HG03064 (cell line): ENCODE measurements at regions not wholly inside any gene's neighbourhood (a gene's known extent, or its start where the extent isn't known, plus 50 kb on each side); places are given as distances from the start of the nearest gene placed in this dataset.
"Not testable (repeated sequence)": the region's sequence is repeated elsewhere in the genome, so short reads cannot be mapped to it uniquely, and the experiment has no call there.

Experiments
- ATAC-seq: cut with Tn5 transposase; IDR thresholded peaks from one replicate; pipeline ENCODE4 v1.9.1; 2021; ENCODE audit warnings: low read depth; ENCODE audit not compliant: unreplicated experiment

DNA sequence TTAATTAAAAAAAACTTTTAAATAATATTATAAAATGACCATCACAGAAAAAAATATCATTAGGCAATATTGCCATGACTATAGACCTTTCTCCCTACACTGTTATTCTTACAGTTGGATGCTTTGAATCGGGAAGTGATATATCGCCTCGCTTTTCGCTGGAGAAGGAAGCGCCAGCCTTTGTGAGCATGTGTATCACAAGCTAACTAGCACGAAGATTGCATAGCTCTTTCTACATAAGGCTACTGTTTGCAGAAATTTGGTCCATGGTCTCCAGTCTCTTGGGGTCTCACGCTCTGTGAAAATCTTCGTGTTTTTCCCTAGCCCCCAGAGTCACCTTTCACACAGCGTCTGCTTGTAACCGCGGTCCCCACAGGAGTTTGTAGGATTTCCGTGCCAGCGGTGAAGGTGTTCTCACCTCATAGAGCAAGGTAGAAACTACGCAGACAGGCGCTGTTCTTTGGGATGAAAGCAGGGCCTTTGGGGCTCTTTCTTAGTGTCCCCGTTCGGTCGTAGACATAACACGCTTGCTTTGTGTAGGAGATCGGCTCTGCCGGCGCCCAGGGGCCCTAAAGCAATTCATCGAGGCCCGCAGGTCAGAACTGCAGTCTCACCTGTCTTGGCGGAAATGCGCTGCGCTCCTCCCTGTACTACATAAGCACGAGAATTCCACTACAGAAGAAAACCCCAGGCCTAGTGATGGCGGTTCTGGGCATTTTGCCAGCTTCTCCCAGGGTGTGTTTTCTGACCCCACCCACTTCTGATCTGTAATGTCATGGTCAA lies 214.5 kb upstream of the NOTCH2NLA start:
- ATAC-seq, result not testable (repeated sequence)

DNA sequence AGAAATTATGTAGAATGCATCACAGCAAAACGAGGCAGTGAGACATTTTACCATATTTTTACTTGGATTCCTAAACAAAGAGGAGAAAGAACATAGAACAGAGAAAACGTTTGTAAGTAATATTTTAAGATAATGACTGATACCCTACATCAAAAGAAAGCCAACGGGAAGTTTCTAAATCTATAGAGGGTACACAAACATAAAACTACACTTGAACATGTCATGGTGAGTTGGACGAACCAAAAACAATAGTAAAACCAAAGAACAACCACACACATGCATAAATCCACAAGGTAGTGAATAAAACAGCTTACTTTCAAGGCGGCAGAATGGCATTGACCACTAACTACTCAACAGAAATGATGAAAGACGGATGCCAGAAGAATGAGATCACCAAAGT lies 209.7 kb upstream of the NOTCH2NLA start:
- ATAC-seq, result not testable (repeated sequence)

DNA sequence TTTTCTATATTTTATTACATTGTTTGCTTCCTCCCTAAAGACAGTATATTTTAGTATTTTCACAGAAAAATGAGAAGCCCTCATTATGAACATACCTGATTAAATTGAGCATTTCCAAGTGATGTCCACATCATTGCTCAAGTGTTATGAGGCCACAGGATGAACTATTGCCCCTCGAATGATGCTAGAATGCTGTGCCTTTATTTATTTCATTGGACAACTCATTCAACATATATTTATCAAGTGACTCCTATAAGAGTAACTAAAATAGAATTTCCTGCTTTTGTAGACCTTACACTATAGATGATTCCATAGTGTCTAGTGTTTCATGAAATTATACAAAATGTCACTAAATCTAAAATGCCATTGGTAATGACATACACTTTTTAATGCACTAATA lies 187.8 kb upstream of the NOTCH2NLA start:
- not testable (repeated sequence) for ATAC-seq

DNA sequence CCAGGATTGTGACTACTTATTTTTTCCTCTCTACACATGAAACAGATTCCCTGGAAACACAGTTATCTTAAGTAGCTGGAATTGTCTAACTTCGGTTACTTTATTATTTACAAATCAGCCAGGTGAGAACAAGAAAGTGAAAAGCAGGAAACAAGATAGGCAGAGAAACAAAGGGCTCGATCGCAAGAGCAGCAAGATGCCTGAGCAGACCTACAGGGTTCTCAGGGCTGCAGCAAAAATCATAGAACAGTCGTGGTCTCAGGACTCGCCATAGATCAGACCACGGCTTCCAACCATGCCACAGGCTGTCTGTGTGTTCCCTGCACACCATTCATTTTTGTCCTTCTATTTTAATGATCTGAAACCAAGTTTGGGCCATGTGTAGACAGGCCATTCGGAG lies 186.2 kb upstream of the NOTCH2NLA start:
- ATAC-seq, result not testable (repeated sequence)

DNA sequence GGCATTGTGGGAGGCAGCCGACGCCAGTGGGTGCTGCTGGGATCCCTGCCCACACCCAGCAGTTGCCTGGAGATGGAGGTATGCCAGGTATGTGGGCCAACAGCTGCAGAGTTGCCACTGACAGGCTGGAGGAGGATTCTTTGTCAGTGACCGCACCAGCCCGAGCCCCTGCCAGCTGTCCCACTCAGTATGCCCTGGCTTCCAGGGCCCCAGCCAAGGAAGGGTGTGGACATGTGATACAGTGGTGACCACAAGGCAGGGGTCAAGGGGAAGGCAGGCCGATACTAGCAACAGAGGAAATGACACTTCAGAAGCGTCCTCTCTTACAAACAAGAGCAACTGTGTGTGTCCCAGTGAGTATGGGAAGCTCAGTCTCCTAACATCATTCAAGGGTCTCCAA lies 185.1 kb upstream of the NOTCH2NLA start:
- not testable (repeated sequence) for ATAC-seq

DNA sequence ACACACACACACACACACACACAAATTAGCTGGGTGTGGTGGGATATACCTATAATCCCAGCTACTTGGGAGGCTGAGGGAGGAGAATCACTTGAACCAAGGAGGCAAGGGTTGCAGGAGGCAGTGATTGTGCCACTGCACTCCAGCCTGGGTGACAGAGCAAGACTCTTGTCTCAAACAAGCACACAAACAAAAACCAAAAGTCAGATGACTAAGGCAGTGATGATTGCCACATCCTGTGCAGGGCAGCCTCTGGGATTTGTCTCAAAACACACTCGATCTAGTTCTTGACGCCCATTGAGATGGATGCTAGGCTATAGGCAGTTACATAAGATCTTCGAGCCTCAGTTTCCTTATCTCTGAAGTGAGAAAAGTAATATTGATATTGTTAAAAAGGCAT lies 183.1 kb upstream of the NOTCH2NLA start:
- not testable (repeated sequence) for ATAC-seq

DNA sequence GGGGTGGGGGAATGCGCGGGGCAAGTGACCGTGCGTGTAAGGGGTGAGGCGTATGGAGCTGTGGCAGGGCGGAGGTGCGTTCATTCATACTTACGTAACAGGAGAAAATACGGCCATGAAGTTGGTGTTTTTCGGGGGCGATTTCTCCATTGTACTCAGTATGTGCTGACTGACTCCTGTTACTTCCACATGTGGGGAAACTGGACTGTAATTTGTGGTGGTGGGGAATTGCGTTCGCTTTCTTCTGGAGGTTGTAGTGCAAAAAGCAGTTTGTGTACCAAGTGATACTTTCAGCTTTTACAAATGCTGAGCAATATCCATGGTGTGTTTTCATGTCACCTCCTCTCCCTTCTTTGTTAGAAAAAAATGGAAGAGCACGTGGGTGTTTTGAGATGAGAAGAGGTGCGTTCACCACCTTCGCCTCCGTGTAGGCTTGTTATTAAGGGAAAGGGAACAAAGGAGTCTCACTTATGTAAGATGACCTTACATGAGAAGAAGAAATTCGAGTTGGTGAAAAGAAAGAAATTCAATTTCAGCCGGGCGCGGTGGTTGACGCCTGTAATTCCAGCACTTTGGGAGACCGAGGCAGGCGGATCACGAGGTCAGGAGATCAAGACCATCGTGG lies 181.1 kb upstream of the NOTCH2NLA start:
- ATAC-seq, result not testable (repeated sequence)

DNA sequence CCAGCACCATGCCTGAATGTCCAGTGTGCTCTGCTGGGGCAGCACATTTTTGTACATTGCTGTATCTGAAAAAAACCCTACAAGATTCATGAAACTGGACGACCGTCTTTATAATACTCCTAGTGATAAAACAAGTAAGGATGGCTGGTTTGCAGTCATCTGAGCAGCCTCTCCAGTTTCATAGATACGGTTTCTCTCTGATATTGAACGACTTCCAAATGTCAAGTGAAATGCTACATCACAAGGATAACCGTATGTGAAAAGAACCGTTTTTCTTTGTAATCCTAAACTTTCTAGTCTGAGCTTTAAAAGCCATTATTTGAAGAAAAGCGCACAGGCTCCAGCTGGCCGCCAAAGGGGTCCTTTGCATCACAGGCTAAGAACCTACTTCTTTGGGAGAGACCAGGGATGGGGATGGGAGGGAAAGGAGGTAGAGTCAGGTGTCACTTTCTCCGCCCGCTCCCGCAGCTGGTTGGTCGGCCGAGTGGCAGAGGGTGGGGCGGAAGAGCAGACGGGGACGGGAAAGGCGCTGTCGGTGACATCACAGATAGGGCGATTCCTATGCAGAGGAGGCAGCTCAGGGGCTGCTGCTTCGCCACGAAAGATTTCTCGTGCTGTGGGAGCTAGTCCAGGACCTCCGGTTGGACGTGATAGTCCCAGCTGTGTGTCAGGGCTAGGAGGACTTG lies 180.4 kb upstream of the NOTCH2NLA start:
- not testable (repeated sequence) for ATAC-seq

DNA sequence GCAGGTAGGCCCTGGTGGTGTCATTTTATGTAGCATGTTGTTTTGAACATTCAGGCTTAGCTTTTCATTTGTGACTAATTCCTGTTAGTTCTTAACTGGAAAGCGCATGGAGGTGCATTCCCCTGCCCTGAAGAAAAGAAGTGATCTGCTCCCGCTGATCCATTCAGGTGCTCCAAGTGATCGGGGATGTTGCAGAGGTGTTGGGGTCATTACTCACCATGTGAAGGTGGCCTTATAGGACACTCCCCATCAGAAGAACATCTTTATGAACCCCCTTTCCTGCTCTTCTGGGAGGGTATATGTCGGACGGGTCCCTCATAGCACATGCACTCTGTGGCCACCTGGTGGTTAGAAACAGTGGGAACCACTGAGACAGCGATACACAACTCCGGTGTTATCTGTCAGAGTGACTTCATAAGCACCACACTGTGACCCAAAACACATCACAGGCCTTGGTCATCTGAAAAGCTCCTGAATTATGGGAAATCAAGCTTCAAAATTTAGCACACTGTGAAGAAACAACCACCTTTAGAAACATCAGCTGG lies 172.5 kb upstream of the NOTCH2NLA start:
- not testable (repeated sequence) for ATAC-seq

DNA sequence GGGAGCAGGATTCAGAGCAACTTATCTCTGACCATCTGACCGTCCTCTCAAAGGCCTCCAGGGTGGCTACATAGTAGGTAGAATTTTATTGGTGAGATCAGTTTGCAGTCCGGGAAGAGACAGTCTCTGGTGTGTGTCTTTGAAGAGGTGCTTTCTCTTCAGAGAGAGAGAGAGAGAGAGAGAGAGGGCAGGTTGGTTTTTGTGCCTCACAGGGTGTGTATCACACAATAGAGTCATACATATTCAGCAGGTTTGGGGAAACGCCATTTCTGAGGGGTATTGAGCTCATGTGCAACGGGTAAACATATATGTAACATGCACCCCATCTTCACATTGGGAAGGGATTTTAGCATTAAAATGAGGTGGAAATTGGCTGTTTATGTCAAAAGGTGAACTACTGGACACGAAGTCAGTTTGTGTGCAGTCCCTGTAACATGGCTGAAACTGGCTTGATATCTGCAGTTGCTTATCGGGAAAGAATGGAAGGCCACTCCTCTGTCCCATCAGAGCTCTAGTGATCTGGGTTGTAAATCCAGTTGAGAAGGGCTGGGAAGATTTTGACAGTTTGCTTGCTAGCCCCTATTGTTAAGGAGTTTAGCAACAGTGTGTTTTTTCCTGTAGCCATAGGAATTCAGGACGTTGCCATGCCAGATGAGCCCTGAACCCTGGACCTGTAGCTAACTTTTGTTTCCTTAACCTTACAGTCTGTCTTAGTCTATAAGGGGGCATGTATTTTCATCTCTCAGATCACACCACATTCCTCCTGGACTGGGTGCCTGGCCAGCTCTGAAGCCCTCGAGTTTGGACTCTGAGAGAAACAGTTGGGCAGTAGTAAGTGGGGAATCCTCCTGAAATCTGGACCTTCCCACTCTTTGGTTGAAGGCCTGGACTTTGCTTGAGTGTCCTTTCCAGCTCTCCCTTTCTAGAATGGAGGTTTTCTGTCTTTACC lies 171.6 kb upstream of the NOTCH2NLA start:
- not testable (repeated sequence) for ATAC-seq

DNA sequence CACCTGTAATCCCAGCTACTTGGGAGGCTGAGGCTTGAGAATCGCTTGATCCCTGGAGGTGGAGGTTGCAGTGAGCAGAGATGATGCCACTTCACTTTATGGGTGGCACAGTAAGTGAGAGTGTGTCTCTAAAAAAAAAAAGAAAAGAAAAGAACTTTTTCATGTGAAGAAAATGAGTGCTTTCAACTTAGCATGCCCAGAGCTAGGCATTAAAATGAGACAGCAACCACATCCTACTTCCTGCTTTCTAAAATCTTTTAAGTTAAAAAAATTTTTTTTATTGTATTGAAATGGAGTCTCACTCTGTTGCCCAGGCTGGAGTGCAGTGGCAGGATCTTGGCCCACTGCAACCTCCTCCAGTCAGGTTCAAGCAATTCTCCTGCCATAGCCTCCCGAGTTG lies 170.4 kb upstream of the NOTCH2NLA start:
- ATAC-seq, result not testable (repeated sequence)

DNA sequence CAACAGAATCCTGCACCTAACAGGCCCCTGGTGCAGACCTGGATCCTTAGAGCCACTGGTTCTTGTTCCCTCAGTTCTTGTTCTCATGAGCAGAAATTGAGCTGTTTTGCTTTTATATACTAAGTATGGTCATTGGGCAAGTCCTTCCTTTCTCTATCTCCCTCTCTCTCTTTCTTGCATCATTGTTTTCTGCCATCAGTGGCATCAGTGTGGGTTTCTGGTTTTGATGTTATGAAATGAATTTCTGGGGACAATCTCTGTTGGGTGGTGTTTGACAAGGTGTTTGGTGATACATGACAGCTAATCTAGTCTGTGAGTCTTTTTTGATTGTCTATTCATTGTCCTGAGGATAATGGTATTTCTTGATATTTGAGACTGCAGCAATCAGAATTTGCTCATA lies 168.0 kb upstream of the NOTCH2NLA start:
- not testable (repeated sequence) for ATAC-seq

DNA sequence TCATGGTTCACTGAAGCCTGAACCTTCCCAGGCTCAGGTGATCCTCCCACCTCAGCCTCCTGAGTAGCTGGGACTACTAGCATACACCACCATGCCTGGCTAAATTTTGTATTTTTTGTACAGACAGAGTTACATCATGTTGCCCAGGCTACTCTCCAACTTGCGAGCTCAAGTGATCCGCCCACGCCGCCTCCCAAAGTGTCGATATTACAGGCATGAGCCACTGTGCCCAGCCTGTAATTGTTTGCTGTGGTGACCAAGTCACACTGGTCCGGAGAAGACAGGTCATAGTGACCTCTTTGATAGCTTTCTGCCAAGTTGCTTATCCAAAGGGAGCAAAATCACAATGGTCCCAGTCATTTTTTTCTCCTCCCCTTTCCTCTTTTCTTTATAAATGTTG lies 167.4 kb upstream of the NOTCH2NLA start:
- ATAC-seq, result not testable (repeated sequence)

DNA sequence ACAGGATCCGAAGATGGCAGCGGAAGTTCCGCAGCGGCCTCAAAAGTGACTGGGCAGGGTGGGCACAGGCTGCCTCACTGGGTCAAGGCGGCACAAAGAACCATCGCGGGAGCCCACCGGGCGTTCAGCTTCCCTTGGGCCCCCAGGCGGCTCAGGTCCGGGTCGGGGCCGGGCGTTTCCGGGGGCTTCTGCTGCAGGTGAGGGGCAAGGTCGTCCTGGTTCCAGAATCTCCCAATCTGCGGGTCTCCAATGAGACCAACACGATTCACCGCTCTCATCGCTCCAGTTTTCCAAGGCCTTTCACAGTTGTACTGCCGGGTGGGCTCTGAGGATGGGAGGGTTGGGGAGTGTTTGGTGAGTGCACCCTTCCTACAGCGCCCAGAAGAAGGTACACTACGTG lies 165.0 kb upstream of the NOTCH2NLA start:
- not testable (repeated sequence) for ATAC-seq

DNA sequence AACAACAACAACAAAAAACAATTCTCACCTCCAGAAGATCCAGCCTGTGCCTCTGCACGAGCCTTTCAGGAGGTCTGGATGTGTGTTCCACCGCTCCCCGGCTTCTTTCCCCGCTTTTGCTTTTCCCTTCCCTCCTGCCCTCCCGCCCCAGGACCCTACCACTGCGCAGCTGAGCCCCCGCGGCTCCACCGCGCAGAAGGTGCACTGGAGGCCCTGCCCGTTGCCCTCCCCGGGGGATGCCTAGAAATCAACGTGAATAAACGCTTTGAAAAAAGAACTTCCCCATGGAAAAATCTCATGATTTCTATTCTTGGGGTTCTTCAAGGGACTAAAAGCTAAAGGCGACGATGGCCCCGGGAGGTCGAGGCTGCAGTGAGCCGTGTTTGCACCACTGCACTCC lies 164.3 kb upstream of the NOTCH2NLA start:
- not testable (repeated sequence) for ATAC-seq

DNA sequence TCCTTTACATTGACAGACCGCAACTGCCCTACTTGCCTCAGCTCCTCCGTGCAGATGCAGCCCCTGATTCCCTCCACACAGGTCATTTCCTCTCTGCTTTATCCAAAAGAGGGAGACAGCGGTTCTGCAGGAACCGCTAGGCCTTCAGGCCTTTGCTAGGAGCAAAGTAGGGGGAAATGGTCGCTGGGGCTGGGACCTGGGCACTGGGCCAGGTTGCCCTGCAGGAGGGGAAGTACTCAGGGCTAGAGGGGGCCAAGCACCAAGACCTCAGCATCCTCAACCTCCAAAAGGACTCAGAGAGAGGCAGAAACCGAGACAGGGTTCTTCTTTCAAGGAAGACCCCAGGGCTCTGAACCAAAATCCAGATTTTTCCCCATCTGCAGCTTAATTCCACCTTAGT lies 160.4 kb upstream of the NOTCH2NLA start:
- not testable (repeated sequence) for ATAC-seq

DNA sequence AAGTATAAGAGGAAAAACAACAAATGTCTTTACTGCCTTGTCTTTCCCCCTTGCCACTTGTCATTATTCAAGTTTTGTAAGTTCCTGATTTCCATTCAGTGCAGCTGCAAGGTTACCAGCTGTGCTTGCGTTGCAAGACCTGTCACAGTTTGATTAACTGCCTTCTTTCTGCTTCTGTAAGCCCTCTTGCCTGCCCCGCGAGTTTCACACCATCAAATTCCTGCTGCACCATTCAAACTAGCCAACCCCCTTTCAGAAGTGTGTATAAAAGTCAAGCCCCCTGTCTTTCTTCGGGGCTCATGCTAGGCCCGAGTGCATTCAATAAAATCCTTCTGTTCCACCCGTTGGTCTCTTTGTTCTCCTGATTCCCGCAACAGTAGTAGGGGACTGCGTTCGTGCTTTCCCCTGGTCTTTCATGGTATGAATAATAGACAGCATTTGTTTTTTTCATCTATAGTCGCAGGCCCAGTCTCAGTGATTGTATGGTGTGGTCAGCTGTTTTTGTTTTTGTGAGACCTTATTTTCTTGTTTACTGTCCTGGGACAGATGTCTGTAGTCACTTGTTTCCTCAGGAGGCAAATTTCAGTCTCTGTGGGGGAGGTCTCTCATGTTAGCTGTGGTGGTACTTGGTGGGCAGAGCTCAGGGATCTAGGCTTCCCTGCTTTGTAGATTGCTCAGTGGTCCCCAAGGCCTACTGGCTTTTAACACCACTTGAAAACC lies 159.1 kb upstream of the NOTCH2NLA start:
- ATAC-seq, result not testable (repeated sequence)

DNA sequence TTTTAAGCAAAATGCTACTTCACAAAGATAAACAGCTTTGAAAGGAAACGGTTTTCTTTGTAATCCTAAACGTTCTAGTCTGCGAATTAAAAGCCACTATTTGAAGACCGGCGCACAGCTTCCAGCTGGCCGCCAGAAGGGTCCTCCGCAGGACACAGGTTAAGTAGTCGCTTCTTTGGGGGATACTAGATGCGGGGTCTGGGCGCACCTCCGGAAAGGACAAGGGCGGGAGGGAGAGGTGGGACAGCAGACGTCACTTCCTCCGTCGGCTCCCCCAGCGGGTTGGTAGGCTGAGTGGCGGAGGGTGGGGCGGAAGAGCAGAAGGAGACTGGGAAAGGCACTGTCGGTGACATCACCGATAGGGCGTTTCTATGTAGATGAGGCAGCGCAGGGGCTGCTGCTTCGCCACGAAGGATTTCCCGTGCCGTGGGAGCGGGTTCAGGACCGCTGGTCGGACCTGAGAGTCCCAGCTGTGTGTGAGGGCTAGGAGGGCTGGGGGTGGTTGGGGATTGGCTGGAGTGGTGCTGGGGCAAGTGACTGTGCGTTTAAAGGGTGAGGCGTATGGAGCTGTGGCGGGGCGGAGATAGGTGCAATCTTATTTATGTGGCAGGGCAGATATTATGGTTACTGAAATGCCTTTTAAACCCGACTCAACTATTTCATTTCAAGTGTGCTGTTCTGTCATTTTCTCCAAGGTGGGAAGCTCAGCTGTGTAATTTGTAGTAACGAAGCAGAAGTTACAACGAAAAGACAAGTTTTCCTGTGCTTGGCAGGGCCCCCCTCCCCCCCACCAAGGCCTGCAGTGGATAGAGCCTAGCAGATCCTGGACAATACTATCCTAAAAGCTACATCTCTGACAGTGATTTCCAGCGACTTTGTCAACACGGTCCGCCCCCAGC lies 158.3 kb upstream of the NOTCH2NLA start:
- peak; percentile 91 for ATAC-seq
